CD4-positive, alpha-beta T cell treated with Interleukin-4 for 4 hours (primary cell): ENCODE measurements at regions not wholly inside any gene's neighbourhood (a gene's known extent, or its start where the extent isn't known, plus 50 kb on each side); places are given as distances from the start of the nearest gene placed in this dataset.
"Not testable (repeated sequence)": the region's sequence is repeated elsewhere in the genome, so short reads cannot be mapped to it uniquely, and the experiment has no call there.

ENCODE experiments used
- DNase-seq: peaks from one replicate; pipeline ENCODE4 v3.0.0-alpha.2; 2020

- no peak for DNase-seq
Observed at GRCh38 chr3:40756500-40756899, 231.7 kb downstream of the ZNF621 start.

GRCh38 chr3:40762771-40763170, 238.0 kb downstream of the ZNF621 start:
- not testable (repeated sequence) for DNase-seq

- DNase-seq, result no peak
Observed at GRCh38 chr3:40763807-40764206, 239.0 kb downstream of the ZNF621 start.

- DNase-seq, result no peak
Observed at GRCh38 chr3:40764747-40765146, 240.0 kb downstream of the ZNF621 start.

DNA sequence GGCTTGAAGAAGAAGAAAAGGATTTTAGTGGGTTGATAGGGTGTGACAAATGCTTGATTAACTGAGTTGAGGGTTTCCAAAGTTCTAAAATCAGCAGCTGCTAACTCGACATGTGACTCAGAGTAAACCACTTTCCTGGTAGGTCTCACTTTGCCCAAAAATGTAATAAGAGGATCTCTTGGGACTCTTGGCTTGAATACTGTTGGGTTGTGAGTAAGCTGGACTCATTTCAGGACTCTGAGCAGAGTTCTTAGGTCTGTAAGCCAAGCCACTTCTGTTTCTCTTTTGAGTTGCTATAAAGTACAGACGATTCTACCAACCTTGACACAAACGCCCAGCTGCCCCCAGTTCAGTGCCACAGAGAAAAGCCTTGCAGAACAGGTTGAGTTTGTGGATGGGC, 241.1 kb downstream of the ZNF621 start:
- no peak for DNase-seq

DNA sequence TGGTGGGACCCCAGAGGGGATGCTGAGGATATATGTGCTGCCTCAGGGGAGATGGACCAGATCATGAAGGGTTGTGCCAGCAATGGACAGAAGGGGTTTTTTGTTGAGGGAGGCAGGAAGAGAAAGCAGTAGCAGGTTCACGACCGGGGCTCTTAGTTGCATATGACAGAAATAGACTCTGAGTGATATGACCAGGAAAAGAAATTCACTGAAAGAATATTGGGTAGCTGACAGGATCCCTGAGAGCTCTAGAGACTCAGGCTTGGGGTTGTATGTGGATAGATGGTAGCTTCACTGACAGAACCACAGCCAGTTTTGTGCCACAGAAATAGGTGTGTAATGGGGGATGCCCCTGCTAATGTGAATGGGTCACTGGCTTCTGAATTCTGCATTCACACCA, 241.6 kb downstream of the ZNF621 start:
- no peak for DNase-seq

DNA sequence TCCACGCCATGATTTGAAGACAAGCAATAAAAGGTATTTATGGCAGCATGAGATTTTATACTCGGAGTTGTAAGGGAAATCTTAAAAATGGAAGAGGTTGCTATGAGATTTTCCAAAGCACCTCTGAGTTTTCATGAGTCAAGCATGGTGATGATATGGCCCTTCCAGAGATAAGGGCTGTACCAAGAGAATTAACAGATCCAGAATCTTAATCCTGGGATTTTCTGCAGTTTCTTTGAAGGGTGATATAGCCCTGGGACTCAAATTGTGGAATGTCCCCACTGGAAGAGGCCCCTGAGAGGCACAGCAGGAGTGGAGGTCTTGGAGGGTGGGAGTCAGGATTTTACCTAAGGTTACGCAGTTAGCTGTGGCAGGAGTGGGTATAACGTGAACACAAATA, 243.3 kb downstream of the ZNF621 start:
- DNase-seq, result no peak

DNA sequence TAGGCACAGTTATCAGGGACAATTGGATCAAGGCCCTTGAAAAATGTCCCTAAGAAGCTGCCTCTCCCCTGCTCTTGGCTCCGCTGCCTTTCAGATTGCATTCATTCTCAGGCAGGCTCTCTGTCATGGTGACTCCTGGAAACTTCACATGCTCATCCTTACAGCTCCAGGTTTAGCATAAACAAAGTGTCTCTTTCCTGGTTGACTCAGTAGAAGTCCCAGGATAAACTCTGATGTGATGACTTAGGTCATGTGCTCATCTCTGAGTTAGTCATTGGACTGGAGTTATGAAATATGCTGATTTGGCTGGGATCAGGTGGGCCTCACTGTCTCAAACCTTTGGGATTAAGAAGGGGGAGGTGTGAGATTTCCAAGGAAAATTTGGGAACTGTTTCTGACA, 243.8 kb downstream of the ZNF621 start:
- no peak for DNase-seq

GRCh38 chr3:40770061-40770460, 245.3 kb downstream of the ZNF621 start:
- no peak for DNase-seq

- DNase-seq, result no peak
Observed at GRCh38 chr3:40771112-40771511, 246.4 kb downstream of the ZNF621 start.

DNA sequence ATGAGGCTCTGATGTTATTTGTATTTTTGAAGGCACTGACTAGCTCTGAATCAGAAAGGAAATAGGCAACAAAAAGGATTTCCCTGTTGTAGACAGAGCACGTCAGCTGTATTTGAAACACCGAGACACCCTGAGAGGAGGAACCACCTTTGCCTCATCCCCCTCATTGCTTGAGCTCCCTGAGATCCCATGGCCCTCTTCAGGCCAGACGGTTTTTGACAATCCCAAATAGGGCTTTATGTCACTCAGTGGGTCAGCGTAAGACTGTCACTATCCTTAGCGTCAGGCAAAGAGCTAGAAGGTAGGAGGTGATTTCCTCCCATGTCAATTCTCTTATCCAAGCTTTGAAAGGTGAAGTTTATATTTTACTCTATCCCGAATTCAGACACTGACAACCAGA, 254.3 kb downstream of the ZNF621 start:
- no peak for DNase-seq

GRCh38 chr3:40780291-40780924, 255.6 kb downstream of the ZNF621 start:
- DNase-seq, result no peak

GRCh38 chr3:40780925-40781406, 256.2 kb downstream of the ZNF621 start:
- no peak for DNase-seq

GRCh38 chr3:40782111-40782721, 257.5 kb downstream of the ZNF621 start:
- no peak for DNase-seq

DNA sequence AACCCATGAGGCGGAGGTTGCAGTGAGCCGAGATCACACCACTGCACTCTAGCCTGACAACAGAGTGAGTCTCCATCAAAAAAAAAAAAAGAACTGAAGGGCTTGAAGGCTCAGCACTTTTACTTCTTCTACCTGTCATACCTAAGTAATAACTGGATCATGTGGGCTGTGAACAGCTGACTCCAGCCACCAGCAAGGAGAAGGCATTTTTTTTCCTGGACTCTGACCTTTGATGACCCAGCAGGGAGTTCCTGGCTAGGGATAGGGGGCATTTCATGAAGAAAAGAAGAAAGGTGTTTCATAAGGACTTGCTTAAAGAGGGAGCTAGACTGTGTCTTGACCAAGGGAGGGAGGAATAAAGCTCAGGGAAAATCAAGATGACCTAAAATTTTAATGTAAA, 266.0 kb downstream of the ZNF621 start:
- DNase-seq, result no peak

GRCh38 chr3:40793730-40794129, 269.0 kb downstream of the ZNF621 start:
- no peak for DNase-seq

DNA sequence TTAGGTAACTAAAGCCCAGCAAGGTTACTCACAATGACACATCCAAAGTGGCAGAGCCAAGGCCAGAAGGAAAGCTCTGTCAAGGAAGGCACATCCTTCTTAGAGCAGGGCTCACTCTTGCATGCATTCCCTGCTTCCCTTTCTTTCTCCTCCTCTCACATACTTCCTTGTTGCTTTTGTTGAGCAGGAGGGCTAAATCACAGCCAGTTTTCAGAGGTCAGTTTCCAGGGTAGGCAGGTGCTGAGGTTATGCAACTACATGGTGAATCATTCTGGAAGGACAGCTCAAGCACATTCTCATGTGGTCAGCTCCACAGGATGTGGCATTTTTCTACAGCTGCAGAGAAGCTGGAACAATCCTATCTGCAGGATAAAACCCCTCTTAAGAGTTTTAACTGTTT, 275.6 kb downstream of the ZNF621 start:
- no peak for DNase-seq

GRCh38 chr3:40801284-40801741, 276.6 kb downstream of the ZNF621 start:
- DNase-seq, result no peak

GRCh38 chr3:40803311-40803710, 278.6 kb downstream of the ZNF621 start:
- DNase-seq, result no peak

- no peak for DNase-seq
Observed at GRCh38 chr3:40805456-40805855, 280.7 kb downstream of the ZNF621 start.

- DNase-seq, result no peak
Observed at GRCh38 chr3:40810813-40811212, 286.1 kb downstream of the ZNF621 start.

DNA sequence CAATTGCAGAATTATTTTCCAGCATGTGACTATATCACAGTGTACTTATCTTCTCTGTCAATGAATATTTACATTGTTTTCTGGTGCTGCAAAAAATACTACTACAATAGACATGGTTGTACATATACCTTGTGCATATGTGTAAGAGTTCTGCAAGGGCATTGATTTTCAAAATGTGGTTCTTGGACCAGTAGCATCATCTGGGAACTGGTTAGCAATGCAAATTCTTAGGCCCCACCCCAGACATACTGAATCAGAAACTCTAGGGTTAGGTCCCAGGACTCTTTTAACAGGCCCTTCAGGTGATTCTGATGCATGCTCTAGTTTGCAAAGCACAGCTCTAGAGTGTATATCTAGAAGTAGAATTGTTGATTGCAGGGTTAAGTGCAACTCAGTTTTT, 292.3 kb downstream of the ZNF621 start:
- no peak for DNase-seq

GRCh38 chr3:40821315-40821714, 296.6 kb downstream of the ZNF621 start:
- no peak for DNase-seq

DNA sequence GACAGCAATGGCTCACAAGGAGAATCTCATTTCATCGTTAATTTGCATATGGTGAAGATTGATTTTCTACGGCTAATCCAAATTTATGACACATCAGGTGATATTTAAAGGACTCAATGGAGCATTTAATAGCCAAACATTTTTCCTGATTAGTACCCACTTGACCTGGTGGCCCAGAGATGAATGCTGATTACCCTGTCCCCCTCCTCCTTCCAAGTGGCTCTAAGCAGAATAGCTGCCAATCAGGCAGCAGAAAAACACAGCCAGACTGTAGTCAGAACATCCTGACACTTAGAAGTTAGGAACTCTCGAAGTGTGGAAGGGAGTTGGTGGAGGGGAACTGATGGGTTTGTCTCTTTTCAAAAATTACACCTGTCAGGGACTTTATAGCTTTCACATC, 302.5 kb downstream of the ZNF621 start:
- no peak for DNase-seq
